Stromal cell of bone marrow (primary cell): ENCODE measurements at regions not wholly inside any gene's neighbourhood (a gene's known extent, or its start where the extent isn't known, plus 50 kb on each side); places are given as distances from the start of the nearest gene placed in this dataset.

ENCODE experiments used
- DNase-seq: peaks from one replicate; pipeline ENCODE4 v3.0.0-alpha.2; 2012; ENCODE audit warnings: low read depth

DNA sequence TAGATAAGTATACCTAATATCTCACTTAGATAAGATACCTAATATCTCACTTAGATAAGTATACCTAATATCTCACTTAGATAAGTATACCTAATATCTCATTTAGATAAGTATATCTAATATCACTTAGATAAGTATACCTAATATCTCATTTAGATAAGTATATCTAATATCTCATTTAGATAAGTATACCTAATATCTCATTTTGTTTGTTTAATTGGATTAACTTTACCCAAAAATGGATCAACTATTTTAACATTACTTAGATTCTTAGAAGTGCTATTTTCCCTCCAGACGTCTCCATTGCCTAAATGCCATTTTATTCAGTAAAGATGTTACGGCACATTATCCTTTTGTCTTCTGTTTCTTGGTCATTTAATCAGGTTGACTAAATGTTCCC is 346.4 kb downstream of the CHRM3 start:
- no peak for DNase-seq

- DNase-seq: no peak
Measured at GRCh38 chr1:239733995-239734394, 347.6 kb downstream of the CHRM3 start.

- DNase-seq: no peak
Measured at GRCh38 chr1:239735111-239735510, 348.7 kb downstream of the CHRM3 start.

DNA sequence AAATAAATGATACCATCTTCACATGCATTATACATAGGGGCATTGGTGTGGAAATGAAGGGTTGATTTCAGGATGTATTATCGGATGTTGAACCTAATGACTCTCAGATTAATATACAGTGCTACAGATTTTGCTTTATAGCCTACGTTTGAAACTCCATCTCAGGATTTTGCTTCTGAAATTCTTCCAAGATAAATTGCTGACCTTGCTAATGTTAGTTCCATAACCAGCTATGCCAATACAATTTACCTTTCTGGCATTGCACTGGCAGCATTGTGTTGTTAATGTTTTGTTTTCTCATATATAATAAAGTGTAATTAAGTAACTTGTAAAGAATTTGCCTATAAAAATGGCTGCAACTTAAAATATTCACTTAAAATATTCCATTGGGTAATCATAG is 350.1 kb downstream of the CHRM3 start:
- no peak for DNase-seq

GRCh38 chr1:239739375-239739774 is 352.3 kb upstream of the FMN2 start:
- no peak for DNase-seq

DNA sequence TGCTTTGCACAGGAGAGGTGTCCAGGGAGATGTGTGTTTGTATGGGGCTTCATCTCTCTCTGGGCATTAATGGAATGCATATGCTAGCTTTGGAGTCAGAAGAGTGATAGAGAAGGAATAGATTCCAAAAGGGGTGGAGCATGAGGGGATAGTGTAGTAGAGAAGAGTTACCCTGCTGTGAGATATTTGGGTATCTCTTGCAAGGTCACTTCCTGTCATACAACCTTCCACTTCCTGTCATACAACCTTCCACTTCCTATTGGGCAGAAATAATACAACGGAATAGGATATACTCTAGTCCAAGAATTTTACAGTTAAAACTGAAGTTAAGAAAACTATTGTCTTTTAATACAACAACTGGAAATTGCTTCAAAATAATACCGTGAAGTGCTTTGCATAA is 351.8 kb upstream of the FMN2 start:
- no peak for DNase-seq

- DNase-seq: no peak
Measured at GRCh38 chr1:239742416-239743109, 349.1 kb upstream of the FMN2 start.

GRCh38 chr1:239744851-239745250 is 346.8 kb upstream of the FMN2 start:
- DNase-seq: no peak

DNA sequence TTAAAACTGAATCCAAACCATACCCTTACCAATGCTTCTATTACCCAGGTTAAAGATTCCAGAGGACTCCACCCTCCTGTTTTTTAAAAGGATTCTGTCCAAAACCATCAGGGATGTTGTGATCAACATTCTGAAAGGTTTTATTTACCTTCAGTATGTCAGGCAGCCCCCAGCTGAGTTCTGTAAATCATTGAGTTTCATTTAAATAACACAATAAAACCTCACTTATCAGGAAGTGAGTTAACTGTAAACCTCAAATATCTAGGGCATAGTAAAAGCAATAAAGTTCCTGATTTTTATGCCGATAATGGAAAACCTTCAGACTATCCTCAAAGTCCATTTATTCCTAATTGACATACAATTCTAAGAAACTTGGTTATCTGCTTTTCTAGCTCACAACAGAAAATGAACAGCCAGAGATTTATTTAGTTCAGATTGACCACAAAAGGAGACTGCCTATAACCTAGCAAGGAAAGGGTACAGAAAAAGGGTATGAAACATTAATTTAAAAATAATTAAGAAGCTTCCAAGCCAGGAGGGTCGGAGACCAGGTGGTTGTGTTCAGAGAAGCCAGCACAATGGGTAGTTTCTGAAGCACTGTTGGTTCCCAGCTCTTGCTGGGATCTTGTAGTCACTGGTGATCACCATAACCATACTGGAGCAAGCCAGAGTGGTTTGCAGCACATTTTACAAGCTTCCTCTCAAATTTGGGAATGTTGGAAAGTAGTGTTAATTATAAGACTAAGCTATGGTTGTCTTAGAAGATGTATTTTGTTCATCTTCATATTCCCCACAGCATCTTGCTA is 336.4 kb upstream of the FMN2 start:
- DNase-seq: no peak

GRCh38 chr1:239757716-239758115 is 334.0 kb upstream of the FMN2 start:
- DNase-seq: no peak

- no peak for DNase-seq
Measured at GRCh38 chr1:239758756-239759155, 332.9 kb upstream of the FMN2 start.

- DNase-seq: no peak
Measured at GRCh38 chr1:239761509-239761908, 330.2 kb upstream of the FMN2 start.

DNA sequence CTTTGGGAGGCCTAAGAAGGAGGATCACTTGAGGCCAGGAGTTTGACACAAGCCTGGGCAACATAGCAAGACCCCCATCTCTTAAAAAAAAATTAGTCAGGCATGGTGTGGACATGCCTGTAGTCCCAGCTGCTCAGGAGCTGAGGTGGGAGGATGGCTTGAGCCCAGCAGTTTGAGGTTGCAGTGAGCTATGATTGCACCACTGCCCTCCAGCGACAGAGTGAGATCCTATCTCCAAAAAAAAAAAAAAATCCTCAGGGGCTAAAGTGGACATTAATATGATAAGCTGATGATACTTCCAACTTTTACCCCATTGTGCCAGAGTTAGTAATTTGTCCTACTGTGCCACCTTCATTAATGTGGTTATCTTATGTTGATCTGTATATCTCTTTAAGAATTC is 327.8 kb upstream of the FMN2 start:
- DNase-seq: no peak

DNA sequence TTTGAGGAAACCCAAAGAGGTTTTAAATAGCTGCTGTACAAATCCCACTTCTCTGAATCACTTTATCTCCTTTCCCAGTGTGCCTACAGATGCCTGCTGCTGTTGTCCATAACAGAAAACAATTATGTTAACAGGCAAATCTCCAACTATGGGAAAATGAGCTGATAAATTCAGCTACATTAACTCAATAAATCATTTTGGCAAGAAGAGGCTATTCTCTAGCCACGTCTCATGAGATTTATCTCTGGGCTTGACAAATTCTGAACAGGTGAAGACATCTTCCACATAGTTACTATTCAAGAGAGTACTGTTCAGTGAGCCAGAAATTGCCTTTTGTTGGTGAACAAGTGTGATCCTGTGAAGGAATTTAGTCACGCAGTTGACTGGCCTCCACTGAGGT is 327.1 kb upstream of the FMN2 start:
- no peak for DNase-seq

DNA sequence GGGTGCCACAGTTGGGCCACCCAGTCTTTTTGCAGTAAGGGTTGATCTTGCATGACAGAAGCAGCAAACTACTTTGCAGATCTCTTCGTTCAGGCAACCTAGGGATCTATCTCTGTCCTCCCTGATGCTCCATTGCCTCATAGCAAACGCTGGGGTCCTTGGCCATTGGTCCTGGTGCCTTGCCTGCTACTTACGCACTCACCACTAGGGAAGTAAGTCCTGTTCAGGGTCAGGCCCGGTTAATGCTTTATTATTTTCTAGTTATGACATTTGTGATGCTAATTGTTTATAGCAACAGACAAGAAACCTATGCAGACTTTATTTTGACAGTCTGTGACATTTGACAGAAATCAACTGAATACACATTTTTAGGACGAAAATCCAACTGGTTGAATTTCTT is 326.5 kb upstream of the FMN2 start:
- DNase-seq: no peak

GRCh38 chr1:239771550-239771949 is 320.1 kb upstream of the FMN2 start:
- DNase-seq: no peak

DNA sequence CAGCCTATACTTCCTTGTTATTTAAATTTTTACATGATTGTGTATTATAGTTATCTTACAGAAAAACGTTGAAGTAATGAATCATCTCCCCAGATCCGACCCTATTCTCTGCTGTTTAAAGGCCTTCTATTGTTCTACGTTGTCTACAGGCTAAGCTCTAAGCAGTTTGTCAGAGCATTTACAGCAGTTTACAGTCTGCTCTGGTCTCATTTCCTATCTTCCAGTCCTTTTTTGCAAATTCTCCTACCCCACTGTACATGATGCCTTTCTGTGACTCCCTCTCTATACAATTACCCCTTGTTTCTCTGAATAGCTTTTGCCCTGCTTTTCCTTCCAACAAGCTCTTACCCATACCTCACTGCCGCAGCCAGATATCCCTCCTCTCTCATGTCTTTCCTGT is 319.2 kb upstream of the FMN2 start:
- no peak for DNase-seq

DNA sequence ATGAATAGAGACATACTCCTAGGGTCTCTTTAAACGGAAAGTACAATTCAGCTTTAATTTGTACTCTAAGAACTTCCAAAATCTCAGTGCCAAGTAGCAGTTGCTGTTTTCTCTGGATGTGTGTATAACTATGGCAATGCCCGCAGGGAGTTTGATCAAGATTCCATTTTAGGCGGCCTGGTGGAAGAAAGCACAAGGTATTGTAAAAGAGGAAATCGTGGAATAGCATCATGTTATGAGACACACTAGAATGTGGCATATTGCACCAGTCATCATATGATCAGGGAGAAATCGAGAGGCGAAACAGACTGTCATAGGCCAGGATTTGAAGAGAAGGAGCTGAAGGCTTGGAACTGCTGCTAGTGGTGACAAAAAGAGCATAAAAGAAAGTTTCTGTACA is 316.2 kb upstream of the FMN2 start:
- DNase-seq: no peak

DNA sequence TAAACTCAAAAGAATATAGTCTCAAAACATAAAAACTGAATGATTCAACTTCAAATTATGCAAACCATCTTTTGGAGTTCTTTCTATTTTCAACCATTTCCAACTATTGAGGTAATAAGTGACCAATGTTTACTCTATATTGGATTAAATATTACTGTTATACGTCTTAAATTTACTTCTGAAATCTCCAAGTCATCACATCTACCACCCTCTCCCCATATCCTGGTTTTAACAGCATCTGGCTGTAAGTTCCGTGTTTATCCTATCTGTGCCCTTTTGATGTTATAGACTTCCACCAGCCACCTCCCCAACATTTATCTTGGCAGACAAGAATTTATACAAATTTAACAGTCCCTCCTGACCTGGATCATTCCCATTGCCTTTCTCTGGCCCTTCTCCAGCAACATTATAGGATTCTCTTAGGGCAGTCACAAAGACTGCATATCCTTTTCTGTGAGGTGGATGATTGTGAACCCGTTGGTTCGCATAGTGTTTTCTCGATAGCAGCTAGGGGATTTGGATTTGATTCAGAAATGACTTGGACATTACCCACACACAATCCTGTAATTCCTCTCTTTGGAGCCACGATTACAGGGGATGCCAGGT is 313.4 kb upstream of the FMN2 start:
- DNase-seq: no peak

DNA sequence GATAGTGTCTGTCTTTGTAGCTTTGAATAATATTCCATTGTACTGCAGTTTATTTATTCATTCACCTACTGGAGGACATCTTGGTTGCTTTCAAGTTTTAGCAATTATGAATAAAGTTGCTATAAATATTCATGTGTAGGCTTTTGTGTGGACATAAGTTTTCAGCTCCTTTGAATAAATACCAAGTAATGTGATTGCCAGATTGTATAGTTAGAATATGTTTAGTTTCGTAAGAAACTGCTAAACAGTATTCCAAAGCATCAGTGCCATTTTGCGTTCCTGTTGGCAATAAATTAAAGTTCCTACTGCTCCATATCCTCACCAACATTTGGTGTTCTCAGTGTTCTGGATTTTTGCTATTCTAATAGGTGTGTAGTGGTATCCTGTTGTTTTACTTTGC is 311.7 kb upstream of the FMN2 start:
- DNase-seq: no peak

- no peak for DNase-seq
Measured at GRCh38 chr1:239784896-239785295, 306.8 kb upstream of the FMN2 start.

- DNase-seq: no peak
Measured at GRCh38 chr1:239785576-239785975, 306.1 kb upstream of the FMN2 start.

DNA sequence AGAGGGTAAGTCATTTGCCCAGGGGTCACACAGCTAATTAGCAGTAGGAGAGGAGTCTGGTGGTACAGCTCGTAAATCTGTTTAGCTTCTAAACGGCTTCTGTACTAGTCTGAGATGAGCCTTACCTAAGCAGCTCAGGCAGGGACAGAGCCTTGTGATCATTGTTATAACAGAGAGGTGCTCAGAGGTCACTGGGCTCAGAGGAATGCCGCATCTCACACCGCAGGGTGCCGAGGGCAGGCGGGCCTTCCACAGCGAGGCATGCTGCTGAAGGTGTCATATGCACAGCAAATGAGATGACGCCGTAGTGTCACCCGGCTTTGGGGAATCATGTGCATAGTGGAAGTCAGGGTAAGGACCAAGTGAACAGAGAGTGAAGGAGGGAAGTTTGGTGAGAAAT is 305.2 kb upstream of the FMN2 start:
- no peak for DNase-seq
